Activated CD8-positive, alpha-beta memory T cell treated with anti-CD3 and anti-CD28 coated beads, Interleukin-2, amount 50 U/mL, for 48 hours (primary cell): ENCODE measurements at regions not wholly inside any gene's neighbourhood (a gene's known extent, or its start where the extent isn't known, plus 50 kb on each side); places are given as distances from the start of the nearest gene placed in this dataset.
"Not testable (repeated sequence)": the region's sequence is repeated elsewhere in the genome, so short reads cannot be mapped to it uniquely, and the experiment has no call there.

Experiments
- DNase-seq: peaks from one replicate; pipeline ENCODE4 v3.0.0-alpha.2; 2020

DNA sequence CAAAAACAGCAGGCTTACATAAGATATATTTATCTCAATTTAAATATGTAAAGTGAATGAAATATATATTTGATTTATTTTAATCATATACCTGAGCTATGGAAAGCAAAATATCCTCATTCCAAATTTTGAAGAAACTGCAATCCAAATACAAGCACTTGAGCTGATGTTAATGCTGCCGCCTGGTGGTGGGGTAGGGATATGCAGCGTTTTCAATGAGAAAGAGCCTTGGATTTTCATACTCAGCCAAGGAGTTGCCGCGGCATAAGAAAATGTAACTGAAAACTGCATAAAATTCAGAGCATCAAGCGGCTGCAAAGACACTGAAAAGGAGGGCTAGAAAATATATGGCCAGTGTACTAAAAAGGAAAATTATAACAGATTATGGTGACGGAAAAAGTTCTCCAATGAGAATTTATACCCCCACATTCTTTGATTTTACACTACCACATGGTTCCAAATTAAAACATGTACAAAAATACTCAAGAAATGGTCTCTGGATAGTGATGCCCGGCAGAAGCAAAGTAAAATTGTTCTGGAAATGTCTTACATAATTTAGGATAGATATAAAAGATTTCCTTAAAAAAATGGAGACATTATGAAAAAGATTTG, 660.3 kb upstream of the PITX2 start:
- DNase-seq = peak; percentile 70

GRCh38 chr4:111296466-111296865, 673.6 kb upstream of the PITX2 start:
- no peak for DNase-seq

DNA sequence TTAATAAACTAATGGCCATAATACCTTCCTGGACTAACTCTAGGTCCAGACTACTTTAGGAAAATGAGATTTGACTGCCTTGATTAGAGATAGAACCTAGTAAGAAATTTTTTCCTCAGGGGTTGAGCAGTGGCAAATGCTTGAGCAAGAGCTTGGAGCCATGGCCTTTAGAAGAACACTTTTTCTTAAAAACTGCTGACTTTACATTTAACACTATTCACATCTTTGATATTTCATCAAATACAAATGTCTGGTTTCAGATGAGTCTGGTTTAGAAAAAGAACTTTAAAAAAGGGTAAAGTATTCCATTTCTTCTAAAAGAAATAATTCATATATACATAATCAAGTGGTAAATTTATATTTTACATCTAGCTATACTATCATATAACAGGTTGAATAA, 680.9 kb upstream of the PITX2 start:
- no peak for DNase-seq

GRCh38 chr4:111323496-111323895, 700.6 kb upstream of the PITX2 start:
- DNase-seq = no peak

DNA sequence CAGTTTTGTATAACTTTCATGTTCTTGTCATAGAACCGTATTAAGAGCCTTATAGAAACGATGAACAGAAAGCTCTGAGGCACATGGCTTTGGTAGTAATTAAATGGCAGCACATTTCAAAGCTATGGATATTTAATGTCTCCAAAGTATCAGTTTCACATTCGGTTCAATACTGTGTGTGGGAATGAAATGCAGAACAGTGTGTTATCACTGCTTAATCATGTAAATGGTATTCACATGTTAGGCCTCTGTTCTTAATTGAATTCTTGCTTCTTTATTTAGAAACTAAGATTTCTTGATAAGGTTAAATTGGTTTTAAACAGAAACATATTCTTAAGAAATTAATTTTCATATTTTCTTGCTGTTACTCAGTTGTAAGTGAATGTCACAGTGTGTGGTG, 701.0 kb upstream of the PITX2 start:
- no peak for DNase-seq

DNA sequence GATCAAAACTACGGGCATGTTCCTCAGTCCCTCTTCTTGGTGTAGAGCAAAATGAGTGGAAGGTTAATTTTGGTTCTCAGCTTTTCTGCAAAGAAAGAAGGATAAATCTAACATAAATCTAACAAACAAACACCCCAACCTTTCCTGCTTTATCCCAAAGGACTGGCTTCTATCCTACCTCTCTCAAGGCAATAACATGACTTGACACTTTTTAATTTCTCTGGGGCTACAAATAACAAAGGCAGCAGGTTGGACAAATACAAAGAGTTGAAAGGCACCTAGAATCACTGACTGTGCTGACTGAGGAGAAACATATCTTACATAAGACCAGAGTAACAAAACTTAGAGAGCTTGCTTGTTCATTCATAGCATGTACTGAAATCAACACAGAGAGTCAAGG, 703.6 kb upstream of the PITX2 start:
- DNase-seq = no peak

DNA sequence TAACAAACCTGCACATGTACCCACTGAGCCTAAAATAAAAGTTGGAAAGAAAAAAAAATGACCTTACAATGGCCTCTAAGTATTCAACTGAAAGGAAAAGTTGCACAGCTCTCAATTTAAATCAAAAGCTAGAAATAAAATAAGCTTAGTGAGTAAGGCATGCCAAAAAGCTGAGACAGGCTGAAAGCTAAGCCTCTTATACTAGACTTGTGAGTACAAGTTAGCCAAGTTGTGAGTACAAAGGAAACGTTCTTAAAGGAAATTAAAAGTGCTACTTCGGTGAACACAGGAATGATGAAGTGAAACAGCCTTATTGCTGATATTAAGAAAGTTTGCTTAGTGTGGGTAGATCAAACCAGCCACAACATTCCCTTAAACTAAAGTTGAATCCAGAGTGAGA, 707.9 kb upstream of the PITX2 start:
- no peak for DNase-seq

GRCh38 chr4:111334361-111334760, 711.5 kb upstream of the PITX2 start:
- DNase-seq = no peak

DNA sequence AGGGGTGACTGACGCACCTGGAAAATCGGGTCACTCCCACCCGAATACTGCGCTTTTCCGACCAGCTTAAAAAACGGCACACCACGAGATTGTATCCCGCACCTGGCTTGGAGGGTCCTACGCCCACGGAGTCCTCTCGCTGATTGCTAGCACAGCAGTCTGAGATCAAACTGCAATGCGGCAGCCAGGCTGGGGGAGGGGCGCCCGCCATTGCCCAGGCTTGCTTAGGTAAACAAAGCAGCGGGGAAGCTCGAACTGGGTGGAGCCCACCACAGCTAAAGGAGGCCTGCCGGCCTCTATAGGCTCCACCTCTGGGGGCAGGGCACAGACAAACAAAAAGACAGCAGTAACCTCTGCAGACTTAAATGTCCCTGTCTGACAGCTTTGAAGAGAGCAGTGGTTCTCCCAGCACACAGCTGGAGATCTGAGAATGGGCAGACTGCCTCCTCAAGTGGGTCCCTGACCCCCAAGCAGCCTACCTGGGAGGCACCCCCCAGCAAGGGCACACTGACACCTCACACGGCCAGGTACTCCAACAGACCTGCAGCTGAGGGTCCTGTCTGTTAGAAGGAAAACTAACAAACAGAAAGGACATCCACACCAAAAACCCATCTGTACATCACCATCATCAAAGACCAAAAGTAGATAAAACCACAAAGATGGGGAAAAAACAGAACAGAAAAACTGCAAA, 714.5 kb upstream of the PITX2 start:
- not testable (repeated sequence) for DNase-seq

DNA sequence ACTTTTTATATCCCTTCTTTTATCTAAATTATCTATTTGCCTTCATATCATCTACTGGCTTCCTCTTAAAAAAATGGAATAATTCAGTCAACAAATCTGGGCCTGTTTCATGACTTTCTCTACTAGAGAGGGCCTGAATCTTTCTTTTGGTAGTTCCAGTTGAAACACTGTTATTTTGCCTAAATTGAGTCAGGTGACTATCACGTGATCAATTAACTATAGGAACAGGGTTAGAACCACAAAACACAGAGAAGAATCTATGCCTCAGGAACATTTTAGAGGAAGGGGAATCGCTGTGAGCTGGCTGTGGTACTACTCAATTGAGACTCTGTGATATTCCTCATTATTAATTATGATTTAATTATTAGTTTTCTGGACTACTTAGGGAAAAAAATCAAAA, 736.7 kb upstream of the PITX2 start:
- DNase-seq = no peak

DNA sequence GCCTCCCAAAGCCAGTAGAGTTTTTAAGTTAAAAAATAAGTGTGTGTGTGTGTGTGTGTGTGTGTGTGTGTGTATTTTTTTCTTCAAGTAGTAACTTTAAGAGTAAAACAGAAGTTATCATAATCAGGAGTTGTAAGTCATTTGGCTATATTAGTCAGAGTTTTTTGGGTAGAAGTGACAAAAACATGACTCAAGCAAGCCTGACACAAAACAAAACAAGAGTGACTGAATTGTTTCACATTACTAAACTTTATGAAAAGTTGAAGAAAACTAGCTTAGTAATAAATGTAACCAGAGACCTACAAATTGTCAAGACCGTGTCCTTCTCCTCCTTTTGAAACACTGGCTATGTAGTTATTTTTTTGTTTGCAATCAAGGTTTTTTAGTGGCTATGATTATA, 738.0 kb upstream of the PITX2 start:
- DNase-seq = no peak

- DNase-seq = no peak
These were observed 740.1 kb upstream of the PITX2 start for GRCh38 chr4:111362941-111363361.

- DNase-seq = not testable (repeated sequence)
These were observed 755.0 kb upstream of the PITX2 start for GRCh38 chr4:111377880-111378279.

- no peak for DNase-seq
These were observed 756.7 kb upstream of the FAM241A start for GRCh38 chr4:111388561-111388960.

GRCh38 chr4:111391829-111392228, 753.4 kb upstream of the FAM241A start:
- no peak for DNase-seq

DNA sequence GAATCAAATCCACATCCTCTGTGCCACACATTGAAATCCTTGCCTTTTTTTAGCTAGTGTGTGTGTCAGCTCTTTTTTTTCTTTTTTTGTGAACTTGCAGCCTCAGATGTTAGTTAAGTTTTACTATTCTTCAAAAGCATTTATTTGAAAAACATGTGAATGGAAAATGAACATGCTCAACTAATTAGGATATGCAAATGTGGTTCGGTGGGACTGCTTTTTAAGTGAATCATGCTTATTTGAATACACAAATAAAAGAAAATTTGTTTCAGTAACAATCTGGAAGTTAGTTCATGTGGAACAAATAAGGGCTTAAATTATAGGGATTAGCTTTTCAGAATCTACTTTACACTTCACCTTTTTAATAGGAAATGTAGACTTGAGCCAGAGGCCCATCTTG, 751.5 kb upstream of the FAM241A start:
- no peak for DNase-seq

DNA sequence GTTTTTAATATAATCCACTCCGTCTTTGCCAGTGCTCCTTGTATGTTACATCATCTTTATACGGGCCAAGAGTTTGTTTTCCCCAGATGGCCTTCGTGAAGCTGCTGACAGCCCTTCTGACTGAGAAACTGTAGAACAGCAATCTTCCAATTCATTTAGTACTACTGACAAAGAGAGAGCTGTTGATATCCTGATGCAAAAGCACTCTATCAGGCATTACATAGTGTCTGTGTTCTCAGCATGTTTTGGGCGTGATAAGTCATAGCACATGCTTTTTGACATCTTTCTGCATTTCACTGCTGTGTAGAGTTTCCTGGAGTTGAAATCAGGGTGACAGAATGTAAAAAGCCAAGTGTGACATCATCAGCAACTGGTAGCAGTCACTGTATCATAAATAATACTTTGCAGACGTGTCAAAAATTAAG, 746.3 kb upstream of the FAM241A start:
- no peak for DNase-seq

GRCh38 chr4:111399623-111400022, 745.6 kb upstream of the FAM241A start:
- no peak for DNase-seq

DNA sequence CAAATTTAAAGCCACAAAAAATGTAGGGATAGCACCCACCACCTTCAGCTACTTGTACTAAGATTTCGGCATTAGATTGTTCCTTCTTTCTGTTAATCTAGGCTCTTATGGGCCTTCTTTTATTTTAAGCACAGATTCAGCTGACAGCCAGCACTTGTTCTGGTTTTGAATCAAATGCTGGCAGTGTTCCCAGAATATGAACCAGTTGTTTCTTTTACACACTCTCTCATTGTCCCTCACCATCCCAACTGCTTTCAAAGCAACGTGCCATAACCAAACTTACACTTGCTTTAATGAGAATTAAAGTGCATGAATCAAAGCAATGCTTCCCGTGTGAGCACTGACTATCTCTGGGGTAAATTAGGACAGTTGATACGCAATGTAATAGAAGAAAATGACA, 744.5 kb upstream of the FAM241A start:
- no peak for DNase-seq

DNA sequence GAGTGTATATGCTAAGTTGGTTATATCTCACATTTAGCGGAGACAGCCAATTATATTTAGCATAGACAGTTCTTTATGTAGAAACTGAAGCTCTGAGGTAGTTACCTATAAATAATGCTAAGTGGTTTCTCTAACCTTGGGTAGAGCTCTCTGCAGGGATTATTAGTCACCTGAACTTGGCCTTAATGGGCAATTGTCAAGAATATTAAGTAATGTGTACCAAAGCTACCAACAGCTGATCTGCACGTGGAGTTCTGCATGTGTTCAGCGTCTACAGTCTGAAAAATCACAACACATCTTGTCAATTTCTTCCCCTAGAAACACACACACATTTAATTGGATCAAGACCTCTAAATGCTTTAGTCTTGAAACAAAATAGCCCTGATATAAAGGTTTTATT, 740.6 kb upstream of the FAM241A start:
- no peak for DNase-seq

GRCh38 chr4:111405989-111406388, 739.3 kb upstream of the FAM241A start:
- DNase-seq = no peak

- DNase-seq = no peak
These were observed 734.7 kb upstream of the FAM241A start for GRCh38 chr4:111410571-111410970.

DNA sequence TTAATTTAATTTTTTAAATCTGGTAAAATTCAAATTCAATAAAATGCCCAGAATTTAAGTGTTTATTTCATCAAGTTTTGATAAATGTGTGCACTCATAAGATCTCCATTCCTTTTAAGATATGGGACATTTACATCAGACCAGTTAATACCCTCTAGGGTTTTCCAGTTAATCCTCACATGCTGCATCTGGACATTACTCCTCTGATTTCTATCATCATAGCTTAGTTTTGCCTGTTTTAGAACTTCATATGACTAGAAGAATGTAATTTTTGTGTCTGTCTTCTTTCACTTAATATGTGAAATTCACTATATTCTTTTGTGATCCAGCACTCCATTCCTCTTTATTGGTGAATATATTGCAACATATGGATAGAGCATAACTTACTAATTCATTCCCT, 727.7 kb upstream of the FAM241A start:
- no peak for DNase-seq

- no peak for DNase-seq
These were observed 711.8 kb upstream of the FAM241A start for GRCh38 chr4:111433441-111433840.

GRCh38 chr4:111434586-111434985, 710.7 kb upstream of the FAM241A start:
- no peak for DNase-seq
